ENCODE measurements at regions not wholly inside any gene's neighbourhood (a gene's known extent, or its start where the extent isn't known, plus 50 kb on each side); places are given as distances from the start of the nearest gene placed in this dataset.

DNA sequence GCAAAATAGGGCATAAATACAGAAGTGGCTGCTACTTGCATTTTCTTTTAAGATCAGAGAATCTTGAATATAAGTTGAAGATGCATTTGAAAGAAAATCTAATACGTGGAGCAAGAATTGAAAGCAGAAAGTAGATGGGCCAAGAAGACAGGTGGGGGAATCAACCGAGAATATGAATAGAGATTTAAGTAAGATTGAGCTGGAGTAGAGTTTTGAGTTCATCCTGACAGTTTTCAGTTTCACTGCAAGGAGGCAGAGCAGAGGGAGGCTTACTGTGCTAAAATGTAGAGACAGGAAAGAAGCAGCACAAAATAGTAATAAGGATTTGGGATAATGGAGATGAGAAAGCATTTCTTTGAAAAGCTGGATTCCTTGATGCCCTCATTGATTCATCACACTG is 214.5 kb downstream of the GJA1 start (continued):
- TF ChIP-seq NCOA1 (IDR thresholded peaks at IDR 0.05; ENCODE audit: low read depth) = no peak

DNA sequence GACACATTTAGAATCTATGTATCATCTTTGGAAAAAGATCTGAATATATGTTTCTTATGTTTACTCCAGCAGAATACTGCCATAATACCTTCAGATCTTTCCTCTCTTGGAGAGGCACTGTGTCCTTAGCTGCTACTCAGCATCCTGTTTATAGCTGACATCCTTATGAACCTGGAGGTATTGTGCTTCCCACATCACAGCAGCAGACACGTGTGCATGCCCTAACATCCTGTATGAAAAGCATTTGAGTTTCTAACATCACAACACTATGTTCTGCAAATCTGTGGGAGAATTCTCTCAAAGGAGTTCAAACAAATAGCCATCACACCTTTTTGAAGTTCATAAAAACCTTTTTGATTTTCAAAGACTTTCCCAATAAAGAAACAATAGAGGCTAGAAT is 216.0 kb downstream of the GJA1 start:
- in situ Hi-C loops (cut with MboI) (no loop called here), intact Hi-C loops (cut with micrococcal nuclease) (no loop called here)
- Histone ChIP-seq H3K4me2 (ENCODE audit: insufficient read depth, low read length) (no peak overlapping the region), H3K27me3 (ENCODE audit: control insufficient read depth in 2 of 2, insufficient read depth in 2 of 2, low read length in 2 of 2) (no peaks in the 10 kb centered on the region), H3K9ac (ENCODE audit: insufficient read depth in 1 of 2, low read depth in 2 of 2, low read length in 2 of 2) (no peak overlapping the region), H3K4me3 (no peak overlapping the region), H4K20me1 (replicated peaks; ENCODE audit: control insufficient read depth, insufficient read depth, low read length) (no peaks in the 10 kb centered on the region), H3K9me3 (replicated peaks; ENCODE audit: control insufficient read depth, insufficient read depth, low read depth, low read length) (no peaks in the 10 kb centered on the region), H3K9me1 (ENCODE audit: control insufficient read depth, insufficient read depth, low read length) (no peaks in the 10 kb centered on the region), H2AFZ (ENCODE audit: low read depth, low read length) (no peak overlapping the region), H3K79me2 (ENCODE audit: control insufficient read depth, insufficient read depth, low read length) (no peaks in the 10 kb centered on the region), H3K36me3 (ENCODE audit: control insufficient read depth, insufficient read depth, low read length) (no peaks in the 10 kb centered on the region), H3K27ac (ENCODE audit: extremely low read depth, low read depth, low read length) (no peak overlapping the region), H3K4me1 (replicated peaks in 1 of 2; ENCODE audit: control insufficient read depth in 2 of 2, insufficient read depth in 2 of 2, low read length in 2 of 2) (no peaks in the 10 kb centered on the region)
- 0% methylated on average over 1 of the region's 1 CpG for WGBS (ENCODE audit: insufficient coverage, low coverage, missing lambda C conversion rate)
- CTCF ChIA-PET (ENCODE audit: low intra/inter-chr PET ratio) = no interaction called here
- no peak for ATAC-seq
- TF ChIP-seq XRCC3 (IDR thresholded peaks at IDR 0.05) (no peak), ZNF12 (CRISPR knock-in tag; IDR thresholded peaks at IDR 0.05) (no peak), HDGF (IDR thresholded peaks at IDR 0.05) (no peak), HMGN3 (IDR thresholded peaks at IDR 0.05; ENCODE audit: borderline replicate concordance, extremely low read depth, insufficient read length, low read depth, low read length) (no peak), U2AF2 (optimal IDR thresholded peaks at IDR 0.05; ENCODE audit: low read depth, low read length) (no peak), ILF3 (IDR thresholded peaks at IDR 0.05; ENCODE audit: borderline replicate concordance) (no peak), ZNF79 (CRISPR knock-in tag; IDR thresholded peaks at IDR 0.05; ENCODE audit: low read depth) (no peak), ZNF134 (CRISPR knock-in tag; conservative IDR thresholded peaks at IDR 0.05) (no peak)
- TF ChIP-seq, protein P1, sequence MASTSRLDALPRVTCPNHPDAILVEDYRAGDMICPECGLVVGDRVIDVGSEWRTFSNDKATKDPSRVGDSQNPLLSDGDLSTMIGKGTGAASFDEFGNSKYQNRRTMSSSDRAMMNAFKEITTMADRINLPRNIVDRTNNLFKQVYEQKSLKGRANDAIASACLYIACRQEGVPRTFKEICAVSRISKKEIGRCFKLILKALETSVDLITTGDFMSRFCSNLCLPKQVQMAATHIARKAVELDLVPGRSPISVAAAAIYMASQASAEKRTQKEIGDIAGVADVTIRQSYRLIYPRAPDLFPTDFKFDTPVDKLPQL (IDR thresholded peaks at IDR 0.05; ENCODE audit: extremely low read depth, insufficient read length) = no peak
- TF ChIP-seq, protein P2, sequence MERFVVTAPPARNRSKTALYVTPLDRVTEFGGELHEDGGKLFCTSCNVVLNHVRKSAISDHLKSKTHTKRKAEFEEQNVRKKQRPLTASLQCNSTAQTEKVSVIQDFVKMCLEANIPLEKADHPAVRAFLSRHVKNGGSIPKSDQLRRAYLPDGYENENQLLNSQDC (CRISPR knock-in tag; IDR thresholded peaks at IDR 0.05) = no peak
- BruUV-seq (replicated peaks) = no TSS peak
- DNase-seq (ENCODE audit: extremely low read depth in 1 of 4, low spot score in 3 of 4) = no peak
- no peak for FAIRE-seq
- POLR2A ChIA-PET = no interaction called here

All from K562 (cell line).